ENCODE measurements at regions not wholly inside any gene's neighbourhood (a gene's known extent, or its start where the extent isn't known, plus 50 kb on each side); places are given as distances from the start of the nearest gene placed in this dataset.

DNA sequence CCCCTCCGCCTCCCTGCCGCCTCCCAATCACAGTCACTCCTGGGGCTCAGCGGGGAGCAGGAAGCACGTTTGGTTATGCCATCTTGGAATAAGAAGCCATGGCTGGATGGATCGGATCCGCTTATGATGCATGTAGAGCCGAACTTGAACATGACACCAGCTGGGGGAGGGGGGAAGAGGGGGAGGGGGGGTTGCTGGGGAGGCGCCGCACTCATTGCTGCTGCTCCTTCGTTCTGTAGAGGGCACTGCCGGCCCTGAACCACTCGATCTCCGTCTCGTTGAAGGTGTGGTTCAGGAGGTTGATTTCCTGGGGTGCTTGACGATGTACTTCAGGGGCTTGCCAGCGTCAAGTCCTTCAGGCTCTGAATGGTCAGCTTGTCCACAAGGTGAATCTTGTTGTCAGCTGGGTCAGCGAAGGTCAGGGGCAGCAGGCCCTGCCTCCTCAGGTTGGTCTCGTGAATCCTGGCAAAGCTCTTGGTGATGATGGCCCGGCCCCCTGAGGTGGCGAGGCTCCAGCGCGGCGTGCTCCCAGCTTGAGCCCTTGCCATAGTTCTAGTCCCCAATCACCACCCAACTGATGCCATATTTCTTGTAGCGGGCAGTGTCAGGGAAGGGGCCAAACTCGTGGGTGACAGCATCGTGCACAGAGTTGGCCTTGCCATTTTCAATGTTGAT is 476.9 kb upstream of the ISX start:
- H3K4me1 ChIP-seq (ENCODE audit: control insufficient read depth in 4 of 4, insufficient read depth in 4 of 4, low read length in 3 of 4), result peaks cover 1 to 15% (median 10%) of the 10 kb centered on the region in 4 donors
- no peak overlapping the region for H3K27ac ChIP-seq (ENCODE audit: low read depth in 1 of 2, low read length in 2 of 2)
- no peaks in the 10 kb centered on the region for H3K27me3 ChIP-seq (ENCODE audit: control insufficient read depth in 4 of 4, insufficient read depth in 4 of 4, low read length in 3 of 4)
- H3K4me3 ChIP-seq (ENCODE audit: low read depth in 1 of 3, low read length in 3 of 3), result no peak overlapping the region
- no peak overlapping the region for H3K9ac ChIP-seq (ENCODE audit: low read depth in 1 of 2, low read length in 2 of 2)
- 87% methylated on average over 26 of the region's 26 CpGs for WGBS
- H3K9me3 ChIP-seq (ENCODE audit: control insufficient read depth in 4 of 4, low read length in 3 of 4), result no peaks in the 10 kb centered on the region
- no peak for DNase-seq (ENCODE audit: low spot score)
- TF ChIP-seq HNF4G (IDR thresholded peaks at IDR 0.05), result no peak
- no peak for TF ChIP-seq ATF3 (IDR thresholded peaks at IDR 0.05)
- TF ChIP-seq, protein P1, sequence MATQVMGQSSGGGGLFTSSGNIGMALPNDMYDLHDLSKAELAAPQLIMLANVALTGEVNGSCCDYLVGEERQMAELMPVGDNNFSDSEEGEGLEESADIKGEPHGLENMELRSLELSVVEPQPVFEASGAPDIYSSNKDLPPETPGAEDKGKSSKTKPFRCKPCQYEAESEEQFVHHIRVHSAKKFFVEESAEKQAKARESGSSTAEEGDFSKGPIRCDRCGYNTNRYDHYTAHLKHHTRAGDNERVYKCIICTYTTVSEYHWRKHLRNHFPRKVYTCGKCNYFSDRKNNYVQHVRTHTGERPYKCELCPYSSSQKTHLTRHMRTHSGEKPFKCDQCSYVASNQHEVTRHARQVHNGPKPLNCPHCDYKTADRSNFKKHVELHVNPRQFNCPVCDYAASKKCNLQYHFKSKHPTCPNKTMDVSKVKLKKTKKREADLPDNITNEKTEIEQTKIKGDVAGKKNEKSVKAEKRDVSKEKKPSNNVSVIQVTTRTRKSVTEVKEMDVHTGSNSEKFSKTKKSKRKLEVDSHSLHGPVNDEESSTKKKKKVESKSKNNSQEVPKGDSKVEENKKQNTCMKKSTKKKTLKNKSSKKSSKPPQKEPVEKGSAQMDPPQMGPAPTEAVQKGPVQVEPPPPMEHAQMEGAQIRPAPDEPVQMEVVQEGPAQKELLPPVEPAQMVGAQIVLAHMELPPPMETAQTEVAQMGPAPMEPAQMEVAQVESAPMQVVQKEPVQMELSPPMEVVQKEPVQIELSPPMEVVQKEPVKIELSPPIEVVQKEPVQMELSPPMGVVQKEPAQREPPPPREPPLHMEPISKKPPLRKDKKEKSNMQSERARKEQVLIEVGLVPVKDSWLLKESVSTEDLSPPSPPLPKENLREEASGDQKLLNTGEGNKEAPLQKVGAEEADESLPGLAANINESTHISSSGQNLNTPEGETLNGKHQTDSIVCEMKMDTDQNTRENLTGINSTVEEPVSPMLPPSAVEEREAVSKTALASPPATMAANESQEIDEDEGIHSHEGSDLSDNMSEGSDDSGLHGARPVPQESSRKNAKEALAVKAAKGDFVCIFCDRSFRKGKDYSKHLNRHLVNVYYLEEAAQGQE (IDR thresholded peaks at IDR 0.05), result no peak
- no peak for TF ChIP-seq JUND (IDR thresholded peaks at IDR 0.05)
- no peak for TF ChIP-seq FOXA1 (IDR thresholded peaks at IDR 0.05)
- TF ChIP-seq, protein P2, sequence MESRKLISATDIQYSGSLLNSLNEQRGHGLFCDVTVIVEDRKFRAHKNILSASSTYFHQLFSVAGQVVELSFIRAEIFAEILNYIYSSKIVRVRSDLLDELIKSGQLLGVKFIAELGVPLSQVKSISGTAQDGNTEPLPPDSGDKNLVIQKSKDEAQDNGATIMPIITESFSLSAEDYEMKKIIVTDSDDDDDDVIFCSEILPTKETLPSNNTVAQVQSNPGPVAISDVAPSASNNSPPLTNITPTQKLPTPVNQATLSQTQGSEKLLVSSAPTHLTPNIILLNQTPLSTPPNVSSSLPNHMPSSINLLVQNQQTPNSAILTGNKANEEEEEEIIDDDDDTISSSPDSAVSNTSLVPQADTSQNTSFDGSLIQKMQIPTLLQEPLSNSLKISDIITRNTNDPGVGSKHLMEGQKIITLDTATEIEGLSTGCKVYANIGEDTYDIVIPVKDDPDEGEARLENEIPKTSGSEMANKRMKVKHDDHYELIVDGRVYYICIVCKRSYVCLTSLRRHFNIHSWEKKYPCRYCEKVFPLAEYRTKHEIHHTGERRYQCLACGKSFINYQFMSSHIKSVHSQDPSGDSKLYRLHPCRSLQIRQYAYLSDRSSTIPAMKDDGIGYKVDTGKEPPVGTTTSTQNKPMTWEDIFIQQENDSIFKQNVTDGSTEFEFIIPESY (IDR thresholded peaks at IDR 0.05), result no peak
- H3K36me3 ChIP-seq (ENCODE audit: control insufficient read depth in 4 of 4, insufficient read depth in 3 of 4, low read depth in 1 of 4, low read length in 3 of 4), result no peaks in the 10 kb centered on the region

GRCh38 chr22:34592123-34592740 is 473.7 kb upstream of the ISX start:
- no peak for DNase-seq (ENCODE audit: low spot score)
- TF ChIP-seq CTCF (IDR thresholded peaks at IDR 0.05; ENCODE audit: low read depth, low read length, missing input control), result no peak
- TF ChIP-seq FOXA1 (IDR thresholded peaks at IDR 0.05), result no peak
- TF ChIP-seq, protein P2 (IDR thresholded peaks at IDR 0.05), result no peak
- no peak for TF ChIP-seq YY1 (IDR thresholded peaks at IDR 0.05)
- TF ChIP-seq, protein P1 (IDR thresholded peaks at IDR 0.05), result no peak
- no peak for TF ChIP-seq MAX (IDR thresholded peaks at IDR 0.05)
- no peak for TF ChIP-seq FOXA2 (IDR thresholded peaks at IDR 0.05)
- no peak for TF ChIP-seq ATF3 (IDR thresholded peaks at IDR 0.05)
- no peak for TF ChIP-seq SP1 (IDR thresholded peaks at IDR 0.05)
- TF ChIP-seq GABPA (IDR thresholded peaks at IDR 0.05 in 1 of 2, conservative IDR thresholded peaks at IDR 0.05 in 1 of 2), result no peak
- no peak for TF ChIP-seq TAF1 (conservative IDR thresholded peaks at IDR 0.05)
- H3K9ac ChIP-seq (ENCODE audit: low read depth in 1 of 2, low read length in 2 of 2), result no peak overlapping the region
- peaks cover 1 to 13% (median 9%) of the 10 kb centered on the region in 4 donors for H3K4me1 ChIP-seq (ENCODE audit: control insufficient read depth in 4 of 4, insufficient read depth in 4 of 4, low read length in 3 of 4)
- H3K9me3 ChIP-seq (ENCODE audit: control insufficient read depth in 4 of 4, low read length in 3 of 4), result peaks cover 0 to 2% (median 0%) of the 10 kb centered on the region in 4 donors
- no peaks in the 10 kb centered on the region for H3K27me3 ChIP-seq (ENCODE audit: control insufficient read depth in 4 of 4, insufficient read depth in 4 of 4, low read length in 3 of 4)
- H3K36me3 ChIP-seq (ENCODE audit: control insufficient read depth in 4 of 4, insufficient read depth in 3 of 4, low read depth in 1 of 4, low read length in 3 of 4), result no peaks in the 10 kb centered on the region
- H3K4me3 ChIP-seq (ENCODE audit: low read depth in 1 of 3, low read length in 3 of 3), result no peak overlapping the region
- no peak overlapping the region for H3K27ac ChIP-seq (ENCODE audit: low read depth in 1 of 2, low read length in 2 of 2)
- WGBS, result 77% methylated on average over 3 of the region's 3 CpGs
